ENCODE measurements at regions not wholly inside any gene's neighbourhood (a gene's known extent, or its start where the extent isn't known, plus 50 kb on each side); places are given as distances from the start of the nearest gene placed in this dataset.

GRCh38 chr5:112525217-112525616 is 106.1 kb upstream of the EPB41L4A start:
- H3K9me3 ChIP-seq (ENCODE audit: insufficient read depth, low read depth, low read length) = no peaks in the 10 kb centered on the region
- Mint-ChIP-seq H3K4me1 (ENCODE audit: low read depth, unreplicated experiment) (no peaks in the 10 kb centered on the region), H3K27me3 (ENCODE audit: low read depth, unreplicated experiment) (peaks cover 4% of the 10 kb centered on the region), H3K9me3 (ENCODE audit: unreplicated experiment) (peaks cover 1% of the 10 kb centered on the region), H3K36me3 (ENCODE audit: low read depth, unreplicated experiment) (no peaks in the 10 kb centered on the region), H3K27ac (ENCODE audit: unreplicated experiment) (no peak overlapping the region), H3K4me3 (ENCODE audit: unreplicated experiment) (no peak overlapping the region)
- no peaks in the 10 kb centered on the region for H3K79me2 ChIP-seq (ENCODE audit: insufficient read depth, low read length)
- H3K4me1 ChIP-seq (ENCODE audit: insufficient read depth, low read length) = no peaks in the 10 kb centered on the region
- no peak overlapping the region for H2AFZ ChIP-seq (ENCODE audit: low read depth, low read length)
- H3K9ac ChIP-seq (ENCODE audit: low read length) = no peak overlapping the region
- H3K36me3 ChIP-seq (ENCODE audit: insufficient read depth, low read length) = no peaks in the 10 kb centered on the region
- no peak overlapping the region for H3K4me2 ChIP-seq (ENCODE audit: low read length)
- no peak for TF ChIP-seq CTCF (IDR thresholded peaks at IDR 0.05; ENCODE audit: insufficient read depth, low read depth, low read length)
- TF ChIP-seq EZH2 (IDR thresholded peaks at IDR 0.05; ENCODE audit: insufficient read depth, low read length) = no peak
- no peak overlapping the region for H3K4me3 ChIP-seq (ENCODE audit: insufficient read depth, low read depth, low read length)
- DNase-seq (ENCODE audit: low read depth) = no peak
- no peaks in the 10 kb centered on the region for H3K27me3 ChIP-seq (ENCODE audit: insufficient read depth, low read length)
- no peaks in the 10 kb centered on the region for H4K20me1 ChIP-seq (ENCODE audit: insufficient read depth, low read length)
- no peak overlapping the region for H3K27ac ChIP-seq (ENCODE audit: low read depth, low read length)
- no peak for FAIRE-seq

- H3K4me3 ChIP-seq (ENCODE audit: insufficient read depth, low read depth, low read length) = no peak overlapping the region
- no peaks in the 10 kb centered on the region for H3K4me1 ChIP-seq (ENCODE audit: insufficient read depth, low read length)
- no peaks in the 10 kb centered on the region for H4K20me1 ChIP-seq (ENCODE audit: insufficient read depth, low read length)
- DNase-seq (ENCODE audit: low read depth) (no peak), FAIRE-seq (no peak)
- no peak overlapping the region for H3K27ac Mint-ChIP-seq (ENCODE audit: unreplicated experiment)
- peaks cover 1% of the 10 kb centered on the region for H3K9me3 Mint-ChIP-seq (ENCODE audit: unreplicated experiment)
- H3K36me3 Mint-ChIP-seq (ENCODE audit: low read depth, unreplicated experiment) = no peaks in the 10 kb centered on the region
- TF ChIP-seq CTCF (IDR thresholded peaks at IDR 0.05; ENCODE audit: insufficient read depth, low read depth, low read length) = no peak
- H3K27ac ChIP-seq (ENCODE audit: low read depth, low read length) = no peak overlapping the region
- no peaks in the 10 kb centered on the region for H3K4me1 Mint-ChIP-seq (ENCODE audit: low read depth, unreplicated experiment)
- no peak overlapping the region for H2AFZ ChIP-seq (ENCODE audit: low read depth, low read length)
- H3K4me3 Mint-ChIP-seq (ENCODE audit: unreplicated experiment) = no peak overlapping the region
- no peak overlapping the region for H3K9ac ChIP-seq (ENCODE audit: low read length)
- H3K4me2 ChIP-seq (ENCODE audit: low read length) = no peak overlapping the region
- H3K79me2 ChIP-seq (ENCODE audit: insufficient read depth, low read length) = no peaks in the 10 kb centered on the region
- H3K27me3 Mint-ChIP-seq (ENCODE audit: low read depth, unreplicated experiment) = peaks cover 4% of the 10 kb centered on the region
- no peaks in the 10 kb centered on the region for H3K27me3 ChIP-seq (ENCODE audit: insufficient read depth, low read length)
- no peaks in the 10 kb centered on the region for H3K9me3 ChIP-seq (ENCODE audit: insufficient read depth, low read depth, low read length)
- H3K36me3 ChIP-seq (ENCODE audit: insufficient read depth, low read length) = no peaks in the 10 kb centered on the region
These were observed 109.9 kb upstream of the EPB41L4A start for GRCh38 chr5:112528928-112529327.

GRCh38 chr5:112529525-112529924 is 110.4 kb upstream of the EPB41L4A start:
- no peak for FAIRE-seq

More at GRCh38 chr5:112529525-112529924, 110.4 kb upstream of the EPB41L4A start:
- no peaks in the 10 kb centered on the region for H4K20me1 ChIP-seq (ENCODE audit: insufficient read depth, low read length)
- Mint-ChIP-seq H3K27ac (ENCODE audit: unreplicated experiment) (no peak overlapping the region), H3K4me1 (ENCODE audit: low read depth, unreplicated experiment) (no peaks in the 10 kb centered on the region), H3K36me3 (ENCODE audit: low read depth, unreplicated experiment) (no peaks in the 10 kb centered on the region), H3K27me3 (ENCODE audit: low read depth, unreplicated experiment) (peaks cover 4% of the 10 kb centered on the region), H3K4me3 (ENCODE audit: unreplicated experiment) (no peak overlapping the region), H3K9me3 (ENCODE audit: unreplicated experiment) (peaks cover 1% of the 10 kb centered on the region)
- DNase-seq (ENCODE audit: low read depth) = no peak
- no peak overlapping the region for H3K27ac ChIP-seq (ENCODE audit: low read depth, low read length)
- no peaks in the 10 kb centered on the region for H3K9me3 ChIP-seq (ENCODE audit: insufficient read depth, low read depth, low read length)
- H3K4me3 ChIP-seq (ENCODE audit: insufficient read depth, low read depth, low read length) = no peak overlapping the region
- H2AFZ ChIP-seq (ENCODE audit: low read depth, low read length) = no peak overlapping the region
- no peak overlapping the region for H3K4me2 ChIP-seq (ENCODE audit: low read length)
- no peaks in the 10 kb centered on the region for H3K36me3 ChIP-seq (ENCODE audit: insufficient read depth, low read length)
- H3K4me1 ChIP-seq (ENCODE audit: insufficient read depth, low read length) = no peaks in the 10 kb centered on the region
- no peaks in the 10 kb centered on the region for H3K27me3 ChIP-seq (ENCODE audit: insufficient read depth, low read length)
- TF ChIP-seq CTCF (IDR thresholded peaks at IDR 0.05; ENCODE audit: insufficient read depth, low read depth, low read length) (no peak), EZH2 (IDR thresholded peaks at IDR 0.05; ENCODE audit: insufficient read depth, low read length) (no peak)
- H3K79me2 ChIP-seq (ENCODE audit: insufficient read depth, low read length) = no peaks in the 10 kb centered on the region
- H3K9ac ChIP-seq (ENCODE audit: low read length) = no peak overlapping the region

Measured in astrocyte (in vitro differentiated cells and primary cell).